IPS DF 4.7 (cell line): ENCODE measurements at regions not wholly inside any gene's neighbourhood (a gene's known extent, or its start where the extent isn't known, plus 50 kb on each side); places are given as distances from the start of the nearest gene placed in this dataset.

Source experiments
- DNase-seq: peaks from one replicate; pipeline ENCODE4 v3.0.0-alpha.2; 2013; ENCODE audit warnings: low spot score; ENCODE audit errors: extremely low read depth

DNA sequence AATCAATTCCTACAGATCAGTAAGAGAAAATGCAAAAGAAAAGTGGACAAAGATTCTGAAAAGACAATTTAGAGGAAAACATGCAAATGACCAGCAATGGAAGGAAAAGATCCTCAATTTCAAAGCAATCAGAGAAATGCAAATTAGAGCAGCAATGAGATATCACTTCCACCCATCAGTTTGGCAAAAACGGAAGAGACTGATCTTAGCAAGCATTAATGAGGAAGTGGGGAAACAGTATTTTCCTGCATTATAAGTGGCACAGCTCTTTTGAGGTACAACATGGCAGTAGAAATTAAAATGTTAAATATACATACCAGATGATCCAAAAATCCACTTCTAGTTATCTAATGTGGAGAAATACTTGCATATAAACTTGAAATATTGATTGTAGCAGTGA is 69.1 kb upstream of the SLC7A1 start:
- no peak for DNase-seq

DNA sequence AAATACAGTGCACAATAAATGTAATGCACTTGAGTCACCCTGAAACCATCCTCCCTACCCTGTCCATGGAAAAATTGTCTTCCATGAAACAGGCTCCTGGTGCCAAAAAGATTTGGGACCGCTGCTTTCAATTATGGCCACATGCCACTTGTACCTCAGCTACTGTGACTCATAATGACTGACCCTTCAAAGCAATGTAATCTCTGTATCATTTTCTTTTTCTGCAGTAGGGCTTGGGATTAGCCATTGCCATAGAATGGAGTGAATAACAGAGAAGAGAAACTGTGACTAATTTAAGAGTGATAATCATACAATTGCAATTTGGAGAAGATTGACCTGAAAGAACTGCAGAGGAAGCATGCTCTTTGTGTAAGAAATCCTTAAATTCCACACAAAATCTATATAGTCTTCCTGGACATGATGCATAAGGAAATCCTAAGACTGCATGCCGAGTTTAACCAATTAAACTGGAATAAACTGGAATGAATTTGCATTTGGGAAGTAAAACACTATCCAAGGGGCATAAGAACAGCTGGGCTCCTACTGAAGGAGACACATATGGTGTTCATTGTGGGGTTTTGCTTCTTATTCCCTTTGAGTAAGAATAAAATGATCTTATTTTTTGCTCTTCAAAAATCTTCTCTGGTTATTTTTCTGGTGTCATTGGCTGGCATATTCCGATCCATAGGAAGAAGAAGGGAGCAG is 59.5 kb upstream of the SLC7A1 start:
- DNase-seq: no peak

DNA sequence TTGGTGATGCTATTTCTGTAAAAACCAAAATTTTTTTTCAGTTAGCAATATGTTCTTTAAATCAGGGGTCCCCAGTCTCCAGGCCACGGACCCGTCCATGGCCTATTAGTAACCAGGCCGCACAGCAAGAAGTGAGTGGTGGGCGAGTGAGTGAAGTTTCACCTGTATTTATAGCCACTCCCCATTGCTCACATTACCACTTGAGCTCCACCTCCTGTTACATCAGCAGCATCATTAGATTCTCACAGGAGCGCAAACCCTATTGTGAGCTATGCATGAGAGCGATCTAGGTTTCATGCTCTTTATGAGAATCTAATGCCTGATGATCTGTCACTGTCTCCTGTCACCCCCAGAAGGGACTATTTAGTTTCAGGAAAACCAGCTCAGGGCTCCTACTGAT is 58.9 kb upstream of the SLC7A1 start:
- DNase-seq: no peak

DNA sequence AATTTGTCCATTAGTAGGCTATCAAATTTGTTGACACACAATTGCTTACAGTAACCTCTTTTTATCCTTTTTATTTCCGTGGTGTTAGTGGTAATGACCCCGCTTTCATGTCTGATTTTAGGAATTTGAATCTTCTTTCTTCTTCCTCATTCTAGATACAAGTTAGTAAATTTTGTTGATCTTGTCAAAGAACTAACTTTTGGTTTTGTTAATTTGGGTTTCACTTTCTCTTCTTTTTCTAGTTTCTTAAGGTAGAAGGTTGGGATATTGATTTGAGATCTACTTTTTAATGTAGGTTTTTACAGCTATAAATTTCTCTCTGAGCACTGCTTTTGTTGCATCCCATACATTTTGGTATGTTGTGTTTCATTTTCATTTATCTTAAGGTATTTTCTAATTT is 53.3 kb upstream of the SLC7A1 start:
- no peak for DNase-seq
